ENCODE measurements at regions not wholly inside any gene's neighbourhood (a gene's known extent, or its start where the extent isn't known, plus 50 kb on each side); places are given as distances from the start of the nearest gene placed in this dataset.
"Not testable (repeated sequence)": the region's sequence is repeated elsewhere in the genome, so short reads cannot be mapped to it uniquely, and the experiment has no call there.

GRCh38 chr6:54533567-54533966 lies 225.3 kb downstream of the TINAG start:
- DNase-seq (ENCODE audit: low spot score in 2 of 2): no peak
- 51 to 61% methylated on average over 2 of the region's 2 CpGs for WGBS, 2 donors
- Histone ChIP-seq H3K9me3 (no peaks in the 10 kb centered on the region), H3K4me3 (no peak overlapping the region), H3K27me3 (no peaks in the 10 kb centered on the region), H3K4me1 (no peaks in the 10 kb centered on the region), H3K36me3 (no peaks in the 10 kb centered on the region), H3K27ac (no peak overlapping the region)
- TF ChIP-seq EP300 (IDR thresholded peaks at IDR 0.05) (no peak), POLR2A (IDR thresholded peaks at IDR 0.05) (no peak), CTCF (IDR thresholded peaks at IDR 0.05) (no peak)

- no peak for DNase-seq (ENCODE audit: low spot score in 2 of 2)
- 65 to 75% methylated on average over 1 of the region's 1 CpG for WGBS, 2 donors
- no peak overlapping the region for H3K4me3 ChIP-seq
- TF ChIP-seq POLR2A (IDR thresholded peaks at IDR 0.05) (no peak), EP300 (IDR thresholded peaks at IDR 0.05) (no peak), CTCF (IDR thresholded peaks at IDR 0.05) (no peak)
- no peaks in the 10 kb centered on the region for H3K9me3 ChIP-seq
- no peaks in the 10 kb centered on the region for H3K4me1 ChIP-seq
- no peak overlapping the region for H3K27ac ChIP-seq
- H3K27me3 ChIP-seq: no peaks in the 10 kb centered on the region
- no peaks in the 10 kb centered on the region for H3K36me3 ChIP-seq
These were observed 227.3 kb downstream of the TINAG start for GRCh38 chr6:54535568-54535967.

- Histone ChIP-seq H3K4me3 (no peak overlapping the region), H3K27ac (no peak overlapping the region), H3K4me1 (no peaks in the 10 kb centered on the region), H3K27me3 (no peaks in the 10 kb centered on the region), H3K36me3 (no peaks in the 10 kb centered on the region), H3K9me3 (no peaks in the 10 kb centered on the region)
- TF ChIP-seq CTCF (IDR thresholded peaks at IDR 0.05): no peak
- no peak for TF ChIP-seq POLR2A (IDR thresholded peaks at IDR 0.05)
- TF ChIP-seq EP300 (IDR thresholded peaks at IDR 0.05): no peak
- no peak for DNase-seq (ENCODE audit: low spot score in 2 of 2)
- WGBS, 2 donors: 78 to 88% methylated on average over 1 of the region's 1 CpG
These were observed 233.3 kb downstream of the TINAG start for GRCh38 chr6:54541541-54541940.

GRCh38 chr6:54559136-54559535 lies 250.9 kb downstream of the TINAG start:
- Histone ChIP-seq H3K27ac (no peak overlapping the region), H3K4me3 (no peak overlapping the region), H3K27me3 (no peaks in the 10 kb centered on the region), H3K36me3 (no peaks in the 10 kb centered on the region), H3K9me3 (peaks cover 0 to 16% (median 7%) of the 10 kb centered on the region in 4 donors), H3K4me1 (no peaks in the 10 kb centered on the region)
- 83 to 84% methylated on average over 4 of the region's 4 CpGs for WGBS, 2 donors
- TF ChIP-seq EP300 (IDR thresholded peaks at IDR 0.05) (no peak), CTCF (IDR thresholded peaks at IDR 0.05) (no peak), POLR2A (IDR thresholded peaks at IDR 0.05) (no peak)
- DNase-seq (ENCODE audit: low spot score in 2 of 2): no peak

- 95% methylated on average over 2 of the region's 2 CpGs for WGBS, 2 donors
- H3K4me3 ChIP-seq; H3K27me3 ChIP-seq; H3K4me1 ChIP-seq; H3K27ac ChIP-seq; H3K36me3 ChIP-seq; DNase-seq (ENCODE audit: low spot score in 2 of 2): not testable (repeated sequence)
- peaks cover 0 to 18% (median 10%) of the 10 kb centered on the region in 4 donors for H3K9me3 ChIP-seq
These were observed 255.9 kb downstream of the TINAG start for GRCh38 chr6:54564188-54564587.

- H3K4me1 ChIP-seq: no peaks in the 10 kb centered on the region
- no peak for DNase-seq (ENCODE audit: low spot score in 2 of 2)
- no peak overlapping the region for H3K4me3 ChIP-seq
- no peak for TF ChIP-seq POLR2A (IDR thresholded peaks at IDR 0.05)
- no peak for TF ChIP-seq CTCF (IDR thresholded peaks at IDR 0.05)
- no peak for TF ChIP-seq EP300 (IDR thresholded peaks at IDR 0.05)
- 0 to 41% methylated on average over 1 of the region's 1 CpG for WGBS, 2 donors
- no peaks in the 10 kb centered on the region for H3K27me3 ChIP-seq
- H3K36me3 ChIP-seq: no peaks in the 10 kb centered on the region
- peaks cover 0 to 14% (median 0%) of the 10 kb centered on the region in 4 donors for H3K9me3 ChIP-seq
- no peak overlapping the region for H3K27ac ChIP-seq
These were observed 266.4 kb downstream of the TINAG start for GRCh38 chr6:54574671-54575070.

Measured in tibial nerve (tissue), 4 donors.